NCI-H2227 treated with DMSO at 0.1 percent for 48 hours (cell line): ENCODE measurements at regions not wholly inside any gene's neighbourhood (a gene's known extent, or its start where the extent isn't known, plus 50 kb on each side); places are given as distances from the start of the nearest gene placed in this dataset.

Source experiments
- DNase-seq: peaks from one replicate; lab custom pipeline; 2025; lab: John Stamatoyannopoulos, UW

GRCh38 chr5:5953584-5954274 is 424.6 kb downstream of the MED10 start:
- no peak for DNase-seq

GRCh38 chr5:5951953-5952352 is 426.4 kb downstream of the MED10 start:
- DNase-seq, result no peak

- no peak for DNase-seq
Observed at GRCh38 chr5:5950658-5951057, 427.7 kb downstream of the MED10 start.

- DNase-seq, result no peak
Observed at GRCh38 chr5:5941486-5941885, 436.9 kb downstream of the MED10 start.

GRCh38 chr5:5939759-5940370 is 438.5 kb downstream of the MED10 start:
- no peak for DNase-seq

GRCh38 chr5:5933651-5934050 is 444.7 kb downstream of the MED10 start:
- no peak for DNase-seq

DNA sequence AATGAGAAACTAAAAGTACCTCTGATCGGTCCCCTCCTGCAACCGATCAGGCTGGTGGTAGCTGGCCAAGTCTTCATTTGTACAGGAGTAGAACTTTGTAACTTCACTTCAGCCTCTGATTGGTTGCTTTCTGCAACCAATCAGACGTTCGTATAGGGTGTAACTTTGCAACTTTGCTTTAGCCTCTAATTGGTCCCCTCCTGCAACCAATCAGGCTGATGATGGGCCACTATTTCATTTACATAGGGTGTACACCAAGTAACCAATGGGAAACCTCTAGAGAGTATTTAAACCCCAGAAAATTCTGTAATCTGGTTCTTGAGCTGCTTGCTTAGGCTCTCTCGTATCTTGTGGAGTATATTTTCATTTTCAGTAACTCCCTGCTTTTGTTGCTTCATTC is 445.5 kb downstream of the MED10 start:
- DNase-seq, result no peak

- no peak for DNase-seq
Observed at GRCh38 chr5:5930561-5930960, 447.8 kb downstream of the MED10 start.

DNA sequence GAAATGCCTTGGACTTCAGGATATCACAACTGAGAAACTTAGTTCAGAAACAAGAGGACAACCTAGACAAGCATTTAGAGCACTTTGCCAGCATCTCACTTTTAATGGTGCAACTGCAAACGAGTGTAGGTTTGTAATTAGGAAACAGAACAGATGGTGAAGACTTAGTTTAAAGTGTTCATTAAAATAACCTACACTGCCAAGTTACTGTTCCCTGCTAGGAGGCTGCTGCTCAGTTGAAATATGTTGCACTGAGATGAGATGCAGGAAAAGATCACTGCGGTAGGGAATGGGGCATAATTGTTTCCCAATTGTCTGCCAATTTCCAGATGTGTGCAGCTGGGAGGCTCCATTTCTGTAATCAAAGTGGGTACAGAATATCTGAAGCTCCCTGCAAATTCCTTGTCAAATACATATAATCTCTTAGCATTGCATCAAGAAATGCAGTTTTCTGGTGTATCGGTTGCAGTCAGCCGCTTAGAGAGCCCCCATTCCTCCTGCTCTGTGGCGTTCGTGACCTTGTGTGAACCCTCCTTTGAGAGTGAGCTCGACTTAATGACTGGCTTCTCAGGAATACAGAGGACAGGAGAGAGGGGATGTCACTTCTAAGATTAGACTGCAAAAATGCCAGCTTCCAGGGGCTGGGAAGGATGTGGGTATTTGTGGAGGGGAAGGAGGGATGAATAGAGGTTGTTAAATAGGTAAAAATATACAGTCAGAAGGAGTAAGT is 448.9 kb downstream of the MED10 start:
- DNase-seq, result peak; percentile 70

GRCh38 chr5:5925191-5925590 is 453.2 kb downstream of the MED10 start:
- DNase-seq, result no peak

DNA sequence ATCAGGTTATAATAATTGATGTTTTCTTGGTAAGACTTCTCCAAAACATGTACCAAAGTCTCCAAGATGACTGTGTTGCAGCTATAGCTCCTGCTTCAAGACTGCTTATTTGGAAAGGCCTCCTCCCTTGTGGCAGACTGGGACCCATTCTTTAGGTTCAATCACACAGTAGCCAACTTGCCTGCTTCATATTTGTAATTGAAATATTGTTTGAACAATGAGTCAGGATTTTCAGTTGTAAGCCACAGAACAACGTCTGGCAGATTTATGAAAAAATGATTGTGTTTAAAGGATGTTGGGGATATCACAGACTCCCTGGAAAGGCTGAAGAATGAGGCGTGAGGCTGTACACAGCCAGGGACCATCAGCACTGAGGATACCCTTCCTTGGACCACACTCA is 458.9 kb downstream of the MED10 start:
- no peak for DNase-seq

DNA sequence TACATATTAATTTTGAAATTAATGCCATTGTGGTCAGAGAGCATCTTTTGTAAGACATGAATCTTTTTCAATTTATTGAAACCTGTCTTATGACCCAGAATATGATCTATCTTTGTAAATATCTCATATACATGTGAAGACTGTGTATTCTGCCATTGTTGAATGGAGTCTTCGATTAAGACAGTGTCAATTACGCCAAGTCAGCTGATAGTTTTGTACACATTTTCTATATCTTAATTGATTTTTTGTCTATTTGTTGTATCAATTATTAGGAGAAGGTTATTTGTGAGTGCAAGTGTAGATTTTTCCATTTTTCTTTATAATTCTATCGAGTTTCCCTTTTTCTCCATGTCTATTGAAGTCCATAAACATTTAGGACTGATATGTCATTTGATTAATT is 471.6 kb downstream of the MED10 start:
- no peak for DNase-seq

- DNase-seq, result no peak
Observed at GRCh38 chr5:5905186-5905585, 473.2 kb downstream of the MED10 start.

DNA sequence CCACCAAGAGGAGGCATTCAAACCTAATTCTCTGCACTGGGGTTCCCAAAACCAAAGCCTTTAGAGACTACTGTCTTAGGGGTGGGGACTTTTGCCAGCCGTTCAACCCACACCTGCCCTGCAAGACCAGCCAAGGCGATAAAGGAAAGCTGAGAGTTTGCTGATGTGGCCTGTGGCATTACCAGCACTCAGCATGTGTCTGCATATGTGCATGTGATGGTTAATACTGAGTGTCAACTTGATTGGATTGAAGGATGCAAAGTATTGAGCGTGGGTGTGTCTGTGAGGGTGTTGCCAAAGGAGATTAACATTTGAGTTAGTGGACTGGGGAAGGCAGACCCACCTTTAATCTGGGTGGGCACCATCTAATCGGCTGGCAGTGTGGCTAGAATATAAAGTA is 474.2 kb downstream of the MED10 start:
- DNase-seq, result no peak

GRCh38 chr5:5902678-5903646 is 475.4 kb downstream of the MED10 start:
- DNase-seq, result no peak

GRCh38 chr5:5900350-5900749 is 477.9 kb downstream of the ICE1 start:
- no peak for DNase-seq

- no peak for DNase-seq
Observed at GRCh38 chr5:5899716-5900115, 477.2 kb downstream of the ICE1 start.

DNA sequence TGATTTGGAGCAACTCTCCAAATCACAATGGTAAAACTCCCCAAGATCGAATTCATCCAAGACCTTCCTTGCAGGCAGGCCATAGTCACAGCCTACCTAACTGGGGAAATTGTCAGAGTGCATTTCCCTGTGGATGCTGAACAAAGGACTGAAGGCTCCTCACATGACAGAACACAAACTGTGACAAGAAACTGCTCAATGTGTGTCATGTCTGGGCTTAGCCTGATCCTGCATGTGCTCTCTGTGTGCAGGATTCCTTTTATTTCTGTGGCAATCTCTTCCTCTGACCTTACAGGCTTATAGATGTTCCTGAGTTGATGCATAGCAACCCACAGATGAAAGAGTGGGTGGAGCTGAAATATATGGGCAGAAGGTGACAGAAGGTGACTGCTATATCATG is 465.8 kb downstream of the ICE1 start:
- no peak for DNase-seq

GRCh38 chr5:5887833-5888232 is 465.4 kb downstream of the ICE1 start:
- no peak for DNase-seq

DNA sequence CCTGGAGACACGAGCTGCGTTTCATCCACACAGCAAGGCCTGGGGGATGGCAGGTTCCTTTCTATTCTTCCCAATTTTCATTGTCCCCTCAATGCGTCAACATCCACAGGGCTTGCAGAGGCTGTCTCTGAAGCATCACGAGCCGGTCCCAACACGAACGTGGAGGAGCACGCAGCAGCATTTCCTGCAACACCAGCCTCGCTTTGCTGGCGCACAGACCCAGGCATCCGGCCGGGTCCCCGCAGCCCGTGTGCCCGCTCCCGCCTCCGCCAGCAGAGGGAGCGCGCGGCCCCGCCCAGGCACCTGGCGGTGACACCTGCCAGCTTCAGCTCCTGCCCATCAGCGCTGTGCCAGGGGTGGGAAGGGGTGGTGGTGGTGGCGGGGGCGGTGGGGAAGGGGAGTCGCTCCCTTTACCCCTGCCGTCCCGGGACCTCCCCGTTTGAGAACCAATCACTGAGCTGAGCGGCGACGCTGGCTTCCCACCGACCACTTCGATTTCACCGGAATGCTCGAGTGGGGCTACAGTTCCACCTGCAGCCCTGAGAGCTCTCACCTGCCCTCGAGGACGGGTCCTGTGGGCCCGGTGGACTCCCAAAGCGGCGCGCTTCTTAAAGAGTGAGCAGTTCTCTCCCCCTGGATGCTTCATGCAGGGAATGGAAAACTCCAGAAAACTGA is 464.5 kb downstream of the ICE1 start:
- DNase-seq, result no peak

DNA sequence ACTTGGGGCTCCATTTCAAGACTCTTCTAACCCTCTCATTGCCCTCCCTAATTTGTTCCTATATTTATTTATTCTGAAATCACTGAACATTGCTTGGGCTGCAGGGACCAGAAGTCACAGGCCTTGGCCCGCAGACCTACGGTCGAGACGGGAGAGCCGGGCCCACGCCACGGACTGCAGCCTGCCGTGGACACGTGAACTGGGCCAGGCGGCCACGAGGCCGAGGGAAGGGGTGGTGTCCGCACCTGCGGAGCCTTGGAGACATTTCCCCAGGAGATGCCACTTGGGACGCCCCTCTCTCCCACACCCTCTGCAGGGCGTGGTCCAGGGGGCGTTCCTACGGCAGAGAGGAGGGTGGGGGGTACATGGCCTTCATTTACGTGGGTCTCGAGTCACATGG is 463.9 kb downstream of the ICE1 start:
- DNase-seq, result no peak

DNA sequence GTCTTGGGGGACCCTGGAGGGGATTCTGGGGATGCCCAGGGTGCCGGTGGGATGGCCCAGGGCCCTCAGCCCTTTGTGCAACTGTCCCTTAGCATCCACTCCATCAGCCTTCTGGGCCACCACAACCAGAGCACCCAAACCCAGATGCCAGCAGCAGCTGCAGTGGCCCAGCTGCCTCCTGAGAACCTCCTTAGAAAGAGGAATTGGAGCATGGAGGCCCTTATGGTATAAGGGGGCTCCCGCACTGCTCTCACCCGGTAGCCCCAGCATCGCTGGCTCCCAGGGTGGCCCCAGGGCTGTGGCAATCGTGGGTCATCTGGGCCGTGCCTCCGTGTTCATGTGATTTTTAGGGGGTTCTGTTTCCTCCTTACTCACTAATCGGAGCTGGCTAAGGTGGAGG is 463.3 kb downstream of the ICE1 start:
- no peak for DNase-seq
